ENCODE measurements at regions not wholly inside any gene's neighbourhood (a gene's known extent, or its start where the extent isn't known, plus 50 kb on each side); places are given as distances from the start of the nearest gene placed in this dataset.

- TF ChIP-seq CTCF (IDR thresholded peaks at IDR 0.05; ENCODE audit: insufficient read depth, low read length), result no peak
- no peak for TF ChIP-seq REST (IDR thresholded peaks at IDR 0.05; ENCODE audit: insufficient replicate concordance, low read depth)
- TF ChIP-seq POLR2AphosphoS5 (IDR thresholded peaks at IDR 0.05; ENCODE audit: low read depth), result no peak
Measured at GRCh38 chr4:52172166-52172565, 121.1 kb downstream of the SPATA18 start.
